ENCODE measurements at regions not wholly inside any gene's neighbourhood (a gene's known extent, or its start where the extent isn't known, plus 50 kb on each side); places are given as distances from the start of the nearest gene placed in this dataset.

DNA sequence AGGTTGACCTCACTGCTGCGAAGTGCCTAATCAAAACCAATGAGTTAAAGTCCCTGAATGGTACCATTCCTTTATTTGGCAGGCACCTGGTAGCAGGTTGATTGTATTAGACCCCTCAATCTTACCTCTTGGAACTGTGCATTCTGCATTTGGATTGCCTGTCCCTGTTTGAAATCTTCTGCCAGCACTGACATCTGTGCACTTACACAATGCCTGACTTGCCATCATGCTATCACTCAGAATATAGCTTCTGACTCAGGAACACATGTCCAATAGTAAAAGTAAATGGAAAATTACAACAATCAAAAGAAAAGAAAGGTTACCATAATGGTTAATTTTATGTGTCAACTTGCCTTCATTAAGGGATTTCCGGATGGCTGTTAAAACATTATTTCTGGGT is 366.0 kb upstream of the PDGFD start:
- no peak for DNase-seq (ENCODE audit: low spot score)

DNA sequence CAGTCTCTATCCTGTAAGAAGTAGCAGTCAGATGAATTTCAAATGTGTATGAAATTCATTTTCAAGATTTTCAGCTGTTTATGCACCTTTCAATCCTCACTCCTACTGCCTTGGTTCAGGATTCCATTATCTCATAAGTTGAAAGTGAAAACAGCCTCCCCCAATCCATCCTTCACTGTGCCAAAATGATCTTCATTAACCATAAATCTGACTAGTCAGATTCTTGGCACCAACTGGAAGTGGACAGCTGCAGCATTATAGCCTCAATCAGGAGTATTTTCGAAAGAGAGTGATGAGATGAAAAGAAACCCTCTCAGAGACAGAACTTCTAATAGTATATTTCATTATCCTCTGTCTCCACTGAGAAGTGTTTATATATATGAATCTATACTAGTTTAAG is 365.3 kb upstream of the PDGFD start:
- DNase-seq (ENCODE audit: low spot score) = no peak

DNA sequence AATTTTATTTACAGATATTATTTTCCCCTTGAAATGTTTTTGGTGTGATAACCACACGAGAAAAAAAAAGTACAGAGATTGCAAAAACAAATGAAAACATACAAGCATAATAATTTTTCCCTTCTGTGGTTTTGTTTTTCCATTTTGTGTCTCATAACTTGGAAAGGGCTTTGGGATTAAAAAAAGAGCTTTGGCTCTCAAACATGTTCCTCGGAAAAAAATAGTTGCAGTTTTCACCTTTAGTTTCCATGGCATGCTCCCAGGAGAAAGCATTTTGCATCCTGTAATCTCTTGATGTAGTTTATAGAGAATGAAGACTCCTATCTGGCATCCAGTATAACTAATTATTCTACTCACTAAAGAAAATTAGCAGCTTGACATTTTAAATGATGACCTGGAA is 362.1 kb upstream of the PDGFD start:
- no peak for DNase-seq (ENCODE audit: low spot score)

DNA sequence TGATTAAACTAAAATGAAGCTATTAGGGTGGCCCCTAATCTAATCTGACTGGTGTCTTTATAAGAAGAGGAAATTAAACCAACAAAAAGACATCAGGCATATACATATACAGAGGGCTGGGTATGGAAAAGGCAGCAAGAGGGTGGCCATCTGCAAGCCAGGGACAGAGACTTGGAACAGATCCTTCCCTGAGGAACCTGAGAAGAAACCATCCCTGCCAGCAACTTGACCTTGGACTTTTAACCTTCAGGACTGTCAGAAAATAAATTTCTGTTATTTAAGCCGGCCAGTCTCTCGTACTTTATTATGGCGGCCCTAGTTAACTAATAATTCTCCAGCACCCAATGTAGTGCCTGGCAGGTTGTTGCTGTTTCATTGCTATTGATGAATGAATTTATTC is 361.5 kb upstream of the PDGFD start:
- no peak for DNase-seq (ENCODE audit: low spot score)

DNA sequence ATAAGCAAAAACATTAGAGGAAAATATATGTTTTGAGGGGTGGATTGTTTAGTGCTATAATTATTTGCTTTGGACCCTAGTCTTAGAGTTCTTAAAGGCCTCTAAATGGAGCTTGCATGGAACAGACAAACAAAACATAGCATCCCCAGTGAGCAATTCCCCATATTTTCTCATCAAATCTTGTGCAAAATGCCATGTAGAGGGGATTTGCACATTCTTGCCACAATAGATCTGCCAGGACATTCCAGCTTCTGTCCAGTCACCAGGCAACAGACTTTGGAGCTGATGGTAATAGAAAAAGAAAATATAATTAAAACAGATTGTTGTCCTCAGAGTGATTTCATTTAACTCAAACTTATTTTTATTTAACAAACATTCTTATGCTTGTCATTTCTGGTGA is 360.3 kb upstream of the PDGFD start:
- no peak for DNase-seq (ENCODE audit: low spot score)

DNA sequence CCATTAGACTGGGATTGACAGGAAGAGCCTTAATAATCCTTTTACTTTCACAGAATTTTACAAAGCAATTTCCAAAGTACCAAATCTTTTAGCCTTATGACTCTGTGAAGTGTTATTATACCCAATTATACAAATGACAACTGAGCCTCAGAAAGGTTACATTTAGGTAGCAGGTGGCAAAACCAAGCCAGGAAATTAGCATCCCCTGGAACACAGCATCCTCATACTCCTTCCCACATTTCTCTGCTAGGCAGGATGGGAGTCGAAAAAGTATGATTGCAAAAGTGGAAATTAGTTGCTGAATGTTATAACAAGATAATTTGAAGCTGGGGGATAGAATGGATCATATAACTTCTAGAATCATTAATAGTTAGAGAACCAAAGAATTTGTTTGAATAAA is 359.7 kb upstream of the PDGFD start:
- no peak for DNase-seq (ENCODE audit: low spot score)

DNA sequence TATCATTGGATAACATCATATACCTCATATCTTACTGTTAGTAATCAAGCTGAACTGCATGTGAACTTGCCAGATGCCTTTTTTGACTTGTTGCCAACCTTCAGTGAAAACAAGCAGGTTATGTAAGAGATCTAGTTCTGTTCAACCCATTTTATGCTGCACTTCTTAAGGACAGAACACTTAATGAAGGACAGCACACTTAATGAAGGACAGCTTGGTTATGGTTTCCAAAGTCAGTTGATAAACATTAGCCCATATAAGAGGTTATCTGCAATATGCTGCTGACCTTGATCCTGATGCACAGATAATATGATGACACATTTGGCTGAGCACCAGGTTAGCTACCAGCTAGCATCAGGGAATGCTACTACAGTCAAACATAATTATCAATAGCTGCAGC is 358.7 kb upstream of the PDGFD start:
- no peak for DNase-seq (ENCODE audit: low spot score)

DNA sequence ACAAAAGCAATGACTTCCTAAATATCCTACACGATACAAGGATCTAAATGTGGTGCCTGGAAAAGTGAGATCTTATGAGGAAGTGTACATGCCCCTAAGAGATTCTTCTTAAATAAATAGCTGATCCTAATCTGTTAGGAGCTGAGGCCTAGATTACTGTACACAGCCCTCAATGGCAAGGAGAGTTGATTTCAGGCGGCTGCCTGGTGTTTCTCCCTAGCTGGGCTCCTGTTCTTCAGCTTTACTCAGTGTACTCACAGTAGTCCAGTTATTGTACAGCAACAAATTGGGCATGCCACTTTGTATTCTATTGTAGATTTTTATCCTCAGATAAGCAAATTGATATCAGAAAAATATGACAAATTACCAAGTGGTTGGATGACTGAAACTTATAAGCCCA is 358.2 kb upstream of the PDGFD start:
- DNase-seq (ENCODE audit: low spot score) = no peak

DNA sequence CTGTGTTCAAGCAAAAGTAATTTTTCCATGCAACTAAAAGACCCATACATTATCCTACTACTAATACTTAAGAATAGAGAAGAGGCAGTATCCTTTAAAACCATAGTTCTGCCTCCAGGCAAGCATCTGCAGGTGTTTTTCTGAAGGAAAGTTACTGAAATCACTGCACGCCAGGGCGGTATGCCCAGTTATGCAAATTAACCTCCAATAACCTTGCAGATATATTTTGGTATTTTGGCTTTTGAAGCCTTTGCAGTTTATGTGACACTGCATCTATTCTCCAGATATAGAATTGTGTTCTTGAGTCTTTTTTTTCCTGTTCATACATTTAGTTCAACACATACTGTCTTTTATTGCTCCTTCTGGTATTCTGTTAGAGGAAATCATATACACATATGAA is 346.2 kb upstream of the PDGFD start:
- no peak for DNase-seq (ENCODE audit: low spot score)

DNA sequence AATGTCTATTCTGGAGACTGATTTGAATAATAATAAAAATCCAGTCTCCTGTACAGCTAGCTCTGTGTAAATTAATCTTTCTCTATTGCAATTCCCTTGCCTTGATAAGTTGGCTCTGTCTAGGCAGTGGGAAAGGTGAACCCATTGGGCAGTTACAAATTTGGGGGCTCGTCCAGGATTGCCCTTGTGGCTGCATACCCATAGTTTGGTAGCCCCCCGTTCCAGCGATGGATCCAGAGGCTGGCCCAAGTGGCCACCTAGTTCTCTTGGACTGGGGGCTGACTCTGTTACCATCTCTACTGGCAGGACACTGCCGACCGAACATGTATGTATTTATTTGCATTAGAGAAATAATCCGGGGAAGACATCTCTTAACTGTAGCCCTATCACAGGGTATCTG is 326.2 kb upstream of the PDGFD start:
- no peak for DNase-seq (ENCODE audit: low spot score)

DNA sequence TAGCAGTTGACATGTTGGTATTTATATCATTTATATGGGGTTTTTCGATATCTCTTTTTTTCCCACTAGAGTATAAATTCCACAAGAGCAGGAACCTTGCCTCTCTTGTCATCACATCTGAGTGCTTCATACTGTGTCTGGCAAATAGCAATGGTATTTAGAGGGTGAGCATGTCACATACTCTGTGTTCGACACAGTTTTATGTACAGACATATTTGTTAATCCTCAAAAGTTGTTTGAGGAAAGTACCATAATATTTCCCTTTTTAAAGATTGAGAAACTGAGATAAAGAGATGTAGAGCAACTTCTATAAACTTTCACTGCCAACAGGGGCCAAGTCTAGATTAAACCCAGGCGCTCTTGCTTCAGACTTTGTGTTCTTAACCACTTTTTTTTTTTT is 324.6 kb upstream of the PDGFD start:
- no peak for DNase-seq (ENCODE audit: low spot score)

DNA sequence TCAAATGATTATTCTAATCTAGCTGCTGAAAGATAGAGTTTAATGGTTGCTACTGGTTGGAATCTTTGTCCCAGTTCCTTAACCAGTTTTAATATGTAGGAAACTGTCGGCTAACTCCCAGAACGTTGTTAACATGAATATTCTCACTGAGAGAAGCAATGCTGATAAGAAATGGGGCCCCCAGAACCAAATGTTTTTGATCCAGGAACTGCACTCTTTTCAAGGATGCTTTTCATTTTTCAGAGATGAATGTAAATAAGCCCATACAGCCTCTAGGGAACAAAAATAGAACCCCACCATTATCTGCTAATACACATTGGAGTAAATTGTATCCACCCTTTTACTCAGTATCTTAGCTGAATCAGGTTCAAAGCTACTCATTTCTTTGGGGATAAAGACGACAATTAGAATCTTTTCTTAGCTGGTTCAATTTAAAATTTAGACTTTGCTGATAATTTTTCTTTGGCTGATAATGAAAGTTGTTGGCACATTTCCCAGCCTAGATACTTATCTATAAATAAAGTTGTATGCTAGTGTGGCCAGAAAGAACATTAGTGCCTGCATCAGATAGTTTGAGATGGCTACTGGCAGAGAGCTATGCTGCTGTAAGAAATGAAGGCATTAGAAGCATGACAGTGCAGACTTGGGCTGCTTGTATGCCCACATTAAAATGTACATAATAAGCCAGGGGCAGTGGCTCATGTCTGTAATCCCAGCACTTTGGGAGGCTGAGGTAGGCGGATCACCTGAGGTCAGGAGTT is 323.3 kb upstream of the PDGFD start:
- DNase-seq (ENCODE audit: low spot score) = no peak

DNA sequence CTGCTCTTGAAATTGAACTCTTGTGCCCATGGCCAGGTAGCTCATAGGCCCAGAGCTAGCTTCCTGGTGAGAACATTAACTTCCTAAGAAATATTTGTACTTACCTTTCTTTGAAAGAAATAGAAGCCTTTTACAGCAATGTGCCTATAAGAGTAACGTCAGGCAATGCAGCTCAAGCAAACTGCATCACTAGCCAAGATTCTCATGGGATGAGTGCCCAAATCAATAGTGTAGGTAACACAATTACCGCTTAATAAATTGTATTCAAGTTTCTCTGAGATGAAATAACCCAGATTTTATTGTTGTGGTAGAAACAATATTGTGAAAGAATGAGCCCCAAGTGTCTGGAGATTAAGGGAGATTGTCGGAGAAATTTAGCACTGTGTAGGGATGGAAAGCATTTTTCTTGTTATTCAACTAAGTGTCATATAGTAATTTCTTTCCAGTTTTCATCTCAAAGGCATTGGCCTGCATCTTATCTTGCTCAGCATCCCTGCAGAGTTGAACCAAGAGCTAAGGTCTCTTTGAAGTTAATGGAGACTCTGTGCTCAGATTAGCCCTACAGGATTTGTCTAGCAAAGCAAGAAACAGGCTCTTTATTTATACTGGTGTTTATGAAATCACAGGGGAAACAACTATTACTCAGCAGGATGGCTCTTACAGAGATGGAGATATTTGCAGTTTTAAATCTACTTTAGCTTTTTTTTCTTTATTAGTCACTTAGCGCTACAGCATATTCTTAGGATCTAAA is 321.0 kb upstream of the PDGFD start:
- DNase-seq (ENCODE audit: low spot score) = no peak

DNA sequence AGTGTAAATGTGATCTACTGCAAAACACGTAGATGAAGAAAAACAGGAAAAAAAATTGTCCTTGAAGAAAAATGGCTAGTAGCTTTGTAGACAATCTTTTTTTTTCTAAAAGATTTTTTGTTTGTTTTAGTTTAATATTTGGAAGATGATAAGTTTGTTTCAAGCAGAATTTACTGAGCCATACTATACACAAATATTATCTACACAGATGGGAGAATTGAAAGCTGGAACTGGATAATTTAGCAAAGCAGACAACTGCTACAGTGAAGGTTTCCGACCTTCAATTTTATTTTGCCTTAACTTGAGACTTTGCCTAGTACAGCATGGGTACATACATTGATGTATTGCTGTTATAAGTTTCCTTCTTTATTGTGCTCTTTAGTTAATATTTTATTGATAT is 313.0 kb upstream of the PDGFD start:
- no peak for DNase-seq (ENCODE audit: low spot score)

DNA sequence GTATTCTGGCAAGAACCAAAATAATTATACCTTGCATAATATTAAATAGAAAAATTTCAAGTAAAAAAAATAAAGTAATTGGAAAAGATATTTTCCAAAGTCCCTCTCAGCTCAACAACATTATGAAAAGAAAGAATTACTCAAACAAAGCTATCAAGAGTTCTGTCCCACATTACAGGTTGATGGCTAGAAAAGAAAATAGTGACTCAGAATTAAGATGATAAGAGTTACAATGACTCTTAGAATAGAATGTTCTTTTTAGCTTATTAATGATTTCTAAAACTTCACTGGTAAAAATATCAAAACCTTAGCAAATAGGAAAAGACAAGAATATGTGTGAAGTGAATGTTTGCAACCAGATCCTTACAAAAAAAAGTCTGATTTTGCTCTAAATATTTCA is 312.5 kb upstream of the PDGFD start:
- no peak for DNase-seq (ENCODE audit: low spot score)

DNA sequence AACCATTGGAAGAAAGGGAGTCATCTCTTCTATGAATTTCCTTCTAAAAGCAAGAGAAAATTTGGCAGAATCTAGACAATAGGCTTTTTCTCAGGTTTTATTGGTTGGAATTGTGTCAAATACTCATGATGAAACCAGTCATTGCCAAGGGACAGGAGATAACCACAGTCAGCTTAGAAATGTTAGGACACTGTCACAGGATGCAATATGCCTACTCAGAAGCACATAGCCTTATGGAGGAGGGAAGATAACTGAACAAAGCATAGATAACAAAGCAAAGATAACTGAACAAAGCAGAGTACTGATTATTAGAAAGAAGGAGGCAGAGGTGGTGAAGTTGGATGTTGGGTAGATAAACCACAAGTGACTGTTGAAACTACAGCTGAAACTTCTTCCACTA is 303.5 kb upstream of the PDGFD start:
- no peak for DNase-seq (ENCODE audit: low spot score)

DNA sequence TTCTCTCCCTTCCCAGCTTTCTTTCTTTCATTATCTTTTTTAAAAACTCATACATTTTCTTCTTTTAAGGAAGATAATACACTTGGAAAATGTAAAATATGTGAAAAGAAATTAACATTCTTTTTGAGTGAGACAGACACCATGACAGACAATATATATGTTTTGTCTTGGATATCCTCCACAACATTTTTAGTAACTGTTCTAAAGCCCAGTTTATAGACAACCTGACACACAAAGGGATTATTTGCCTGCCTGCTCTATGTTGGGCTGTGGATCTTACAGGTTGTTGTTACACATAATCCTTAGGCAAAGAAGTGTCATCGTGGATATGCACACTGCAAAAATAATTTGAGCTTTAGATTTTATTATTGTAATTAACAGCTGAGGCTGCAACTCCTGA is 301.4 kb upstream of the PDGFD start:
- DNase-seq (ENCODE audit: low spot score) = no peak

DNA sequence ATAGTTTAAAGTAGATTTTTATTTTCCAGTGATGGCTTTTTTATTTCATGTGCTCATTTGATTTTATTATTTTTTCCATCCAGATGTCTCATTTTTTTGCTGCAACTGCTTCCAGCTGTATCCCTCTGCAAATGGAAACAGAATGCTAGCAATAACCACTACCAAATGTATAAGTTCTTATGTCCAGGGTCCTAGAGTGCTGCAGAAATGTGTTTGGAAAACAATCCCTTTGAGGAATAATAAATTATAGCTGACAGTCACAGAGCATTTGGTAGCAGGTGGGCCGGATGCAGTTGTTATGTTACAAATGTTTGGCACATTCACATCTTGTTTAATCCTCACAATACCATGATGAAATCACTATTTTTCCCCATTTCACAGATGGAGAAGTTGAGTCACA is 300.7 kb upstream of the PDGFD start:
- no peak for DNase-seq (ENCODE audit: low spot score)

DNA sequence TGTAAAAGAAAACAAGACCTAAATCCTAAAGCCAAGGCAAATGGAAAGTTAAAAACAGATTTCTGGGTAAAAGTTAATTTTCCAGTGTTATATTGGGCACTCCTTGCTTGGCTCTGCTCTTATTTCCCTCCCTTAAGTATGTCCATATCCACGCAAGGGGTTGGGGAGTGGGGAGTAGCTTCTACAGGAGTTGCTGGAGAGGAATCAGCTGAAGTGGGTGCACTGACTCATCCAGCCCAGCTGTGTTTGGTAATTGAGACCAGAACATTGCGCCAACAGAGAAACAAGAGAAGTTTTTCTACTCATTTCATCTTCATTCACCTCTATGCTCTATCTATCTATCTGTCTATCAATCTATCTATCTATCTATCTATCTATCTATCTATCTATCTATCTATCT is 298.4 kb upstream of the PDGFD start:
- no peak for DNase-seq (ENCODE audit: low spot score)

DNA sequence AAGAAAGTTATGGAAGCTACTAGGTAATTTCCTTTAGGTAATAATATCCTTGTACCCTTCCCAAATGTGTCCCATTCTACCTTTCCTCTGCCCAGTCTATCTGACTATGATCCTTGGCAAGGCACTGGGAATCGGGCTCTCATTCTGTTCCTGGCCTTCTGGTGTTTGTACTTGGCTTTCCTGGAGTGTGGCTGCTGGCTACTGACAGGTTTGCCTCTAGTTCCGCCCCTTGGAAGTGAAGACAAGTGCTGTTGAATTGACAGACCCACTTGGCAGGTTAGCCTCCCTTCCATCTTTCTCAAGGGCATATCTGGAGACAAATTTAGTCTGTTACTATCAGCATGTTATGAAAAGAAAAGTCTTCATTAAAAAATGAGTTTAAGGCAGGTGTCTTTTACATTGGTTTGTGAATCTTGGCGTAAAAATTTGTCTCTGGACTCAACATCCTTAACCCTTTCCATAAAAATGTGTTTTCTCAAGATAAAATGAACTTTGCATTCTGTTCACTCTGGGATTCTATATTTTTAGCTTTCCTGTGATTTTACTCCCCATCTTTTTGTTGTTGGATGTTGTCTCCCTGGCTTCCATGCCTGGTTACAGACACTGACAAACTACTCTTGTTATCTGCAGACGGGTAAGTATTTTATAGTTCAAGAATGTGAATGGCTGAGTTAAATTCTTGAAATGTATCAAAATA is 287.4 kb upstream of the PDGFD start:
- DNase-seq (ENCODE audit: low spot score) = no peak

DNA sequence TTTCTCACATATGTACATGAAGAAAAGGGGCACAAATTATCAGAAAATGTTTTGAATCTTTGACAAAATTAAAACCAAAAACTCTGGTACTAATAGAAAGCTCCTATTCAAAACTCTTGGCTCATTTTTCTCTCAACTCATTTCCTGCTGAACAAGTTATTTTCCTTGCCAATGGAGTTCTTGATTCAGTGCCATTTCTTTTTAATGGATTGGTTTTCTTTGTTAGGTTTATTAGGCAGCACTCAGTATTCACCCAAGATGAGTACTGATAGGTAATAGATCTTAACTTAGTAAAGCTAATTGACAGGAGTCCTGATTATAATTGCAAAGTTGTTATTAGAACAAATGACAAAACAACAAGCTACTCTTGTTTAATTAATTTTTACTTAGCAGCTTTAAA is 279.4 kb upstream of the PDGFD start:
- no peak for DNase-seq (ENCODE audit: low spot score)

DNA sequence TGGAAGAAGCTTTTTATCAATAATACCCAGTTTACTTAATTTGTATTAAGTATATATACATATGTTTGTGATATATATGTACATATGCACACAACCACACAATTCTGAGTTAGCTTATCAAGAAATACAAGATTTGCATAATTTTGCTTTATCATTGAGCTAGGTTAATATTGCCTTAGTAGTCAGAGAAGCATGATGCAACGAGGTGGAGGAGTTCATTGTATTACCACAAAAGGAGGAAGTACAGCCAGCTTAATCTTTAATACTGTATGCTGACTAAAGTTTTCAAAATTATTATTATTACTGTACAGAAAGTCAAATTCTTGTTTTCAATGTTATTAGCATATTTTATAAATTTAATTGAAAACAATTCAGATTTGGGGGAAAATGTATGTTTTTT is 278.4 kb upstream of the PDGFD start:
- DNase-seq (ENCODE audit: low spot score) = no peak

DNA sequence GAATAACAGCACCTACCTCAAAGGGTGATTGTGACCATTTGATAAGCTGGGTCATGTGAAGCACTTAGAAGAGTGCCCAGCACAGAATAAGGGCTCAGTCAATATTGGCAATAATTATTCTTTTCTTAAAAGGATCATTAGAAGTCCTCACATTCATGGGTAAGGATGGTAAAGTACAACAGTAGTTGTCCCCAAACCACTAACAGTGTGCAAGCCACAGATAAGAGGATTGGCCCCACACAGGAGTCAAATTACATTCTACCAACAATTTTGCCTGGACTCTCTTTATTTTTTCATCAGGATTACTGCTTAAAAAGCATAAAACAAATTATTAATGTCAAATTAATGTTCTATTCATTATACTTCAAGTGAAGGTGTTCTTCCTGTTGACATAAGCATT is 271.5 kb upstream of the PDGFD start:
- no peak for DNase-seq (ENCODE audit: low spot score)

Measured in CD4-positive, alpha-beta T cell treated with Interleukin-6 at 100 ng/mL for 8 hours (primary cell).